ENCODE measurements at regions not wholly inside any gene's neighbourhood (a gene's known extent, or its start where the extent isn't known, plus 50 kb on each side); places are given as distances from the start of the nearest gene placed in this dataset.
A peak's percentile ranks its signal among the peaks of the same experiment; 100 is the strongest.

GRCh38 chr10:33126742-33127141 is 168.7 kb upstream of the ITGB1 start:
- Mint-ChIP-seq H3K36me3 (ENCODE audit: insufficient read depth in 2 of 2) (peaks cover 2 to 6% of the 10 kb centered on the region in 2 donors), H3K4me1 (ENCODE audit: low read depth) (peaks cover 73% of the 10 kb centered on the region), H3K27me3 (ENCODE audit: low read depth) (no peaks in the 10 kb centered on the region), H3K4me3 (peak overlapping the region; percentile 27 to 36), H3K9me3 (no peaks in the 10 kb centered on the region), H3K27ac (no peak overlapping the region)
- ATAC-seq (replicated peaks in 1 of 2) (peak; percentile 75 to 79), DNase-seq (peak; percentile 42 to 49)

- DNase-seq (no peak), ATAC-seq (replicated peaks in 1 of 2) (peak; percentile 66 to 73)
- no peaks in the 10 kb centered on the region for H3K9me3 Mint-ChIP-seq
- peaks cover 2 to 6% of the 10 kb centered on the region in 2 donors for H3K36me3 Mint-ChIP-seq (ENCODE audit: insufficient read depth in 2 of 2)
- peaks cover 75% of the 10 kb centered on the region for H3K4me1 Mint-ChIP-seq (ENCODE audit: low read depth)
- no peaks in the 10 kb centered on the region for H3K27me3 Mint-ChIP-seq (ENCODE audit: low read depth)
- H3K4me3 Mint-ChIP-seq = peak overlapping the region in 1 of 2 donors; percentile 64
- peak overlapping the region; percentile 68 for H3K27ac Mint-ChIP-seq
Measured at GRCh38 chr10:33125522-33126517, 167.8 kb upstream of the ITGB1 start.

- Mint-ChIP-seq H3K9me3 (no peaks in the 10 kb centered on the region), H3K4me3 (peak overlapping the region in 1 of 2 donors; percentile 17), H3K27ac (no peak overlapping the region), H3K4me1 (ENCODE audit: low read depth) (peaks cover 81% of the 10 kb centered on the region), H3K36me3 (ENCODE audit: insufficient read depth in 2 of 2) (peaks cover 2 to 6% of the 10 kb centered on the region in 2 donors), H3K27me3 (ENCODE audit: low read depth) (no peaks in the 10 kb centered on the region)
- ATAC-seq (replicated peaks in 1 of 2) (no peak), DNase-seq (no peak)
Measured at GRCh38 chr10:33125111-33125510, 167.1 kb upstream of the ITGB1 start.

GRCh38 chr10:33123680-33124079 is 165.7 kb upstream of the ITGB1 start:
- H3K27me3 Mint-ChIP-seq (ENCODE audit: low read depth) = no peaks in the 10 kb centered on the region
- H3K36me3 Mint-ChIP-seq (ENCODE audit: insufficient read depth in 2 of 2) = peaks cover under 1 to 4% of the 10 kb centered on the region in 2 donors
- DNase-seq (no peak), ATAC-seq (replicated peaks in 1 of 2) (no peak)
- no peak overlapping the region for H3K27ac Mint-ChIP-seq
- no peaks in the 10 kb centered on the region for H3K9me3 Mint-ChIP-seq
- no peak overlapping the region for H3K4me3 Mint-ChIP-seq
- H3K4me1 Mint-ChIP-seq (ENCODE audit: low read depth) = peaks cover 76% of the 10 kb centered on the region

GRCh38 chr10:33122014-33122809 is 164.2 kb upstream of the ITGB1 start:
- no peak for DNase-seq
- Mint-ChIP-seq H3K4me3 (no peak overlapping the region), H3K27ac (no peak overlapping the region), H3K9me3 (no peaks in the 10 kb centered on the region), H3K4me1 (ENCODE audit: low read depth) (peaks cover 74% of the 10 kb centered on the region), H3K36me3 (ENCODE audit: insufficient read depth in 2 of 2) (peaks cover 0 to 3% of the 10 kb centered on the region in 2 donors), H3K27me3 (ENCODE audit: low read depth) (no peaks in the 10 kb centered on the region)
- no peak for ATAC-seq (replicated peaks in 1 of 2)

- ATAC-seq (replicated peaks in 1 of 2) (peak; percentile 88 to 90), DNase-seq (no peak)
- H3K9me3 Mint-ChIP-seq = no peaks in the 10 kb centered on the region
- peak overlapping the region; percentile 15 for H3K27ac Mint-ChIP-seq
- no peaks in the 10 kb centered on the region for H3K27me3 Mint-ChIP-seq (ENCODE audit: low read depth)
- H3K36me3 Mint-ChIP-seq (ENCODE audit: insufficient read depth in 2 of 2) = no peaks in the 10 kb centered on the region
- peaks cover 74% of the 10 kb centered on the region for H3K4me1 Mint-ChIP-seq (ENCODE audit: low read depth)
- H3K4me3 Mint-ChIP-seq = peak overlapping the region; percentile 10 to 50
Measured at GRCh38 chr10:33120700-33121099, 162.7 kb upstream of the ITGB1 start.

- Mint-ChIP-seq H3K4me1 (ENCODE audit: low read depth) (peaks cover 74% of the 10 kb centered on the region), H3K4me3 (peak overlapping the region in 1 of 2 donors; percentile 9), H3K36me3 (ENCODE audit: insufficient read depth in 2 of 2) (no peaks in the 10 kb centered on the region), H3K9me3 (no peaks in the 10 kb centered on the region), H3K27me3 (ENCODE audit: low read depth) (no peaks in the 10 kb centered on the region), H3K27ac (peak overlapping the region; percentile 15)
- DNase-seq = no peak
- peak; percentile 34 to 50 for ATAC-seq (replicated peaks in 1 of 2)
Measured at GRCh38 chr10:33120275-33120674, 162.2 kb upstream of the ITGB1 start.

- Mint-ChIP-seq H3K4me3 (peak overlapping the region; percentile 56 to 61), H3K36me3 (ENCODE audit: insufficient read depth in 2 of 2) (peaks cover 0 to 3% of the 10 kb centered on the region in 2 donors), H3K9me3 (no peaks in the 10 kb centered on the region), H3K27me3 (ENCODE audit: low read depth) (peaks cover 12% of the 10 kb centered on the region), H3K27ac (peak overlapping the region; percentile 78), H3K4me1 (ENCODE audit: low read depth) (peaks cover 84% of the 10 kb centered on the region)
- ATAC-seq (replicated peaks in 1 of 2) = peak; percentile 15 to 26
- DNase-seq = peak; percentile 40 to 47
Measured at GRCh38 chr10:33117816-33118215, 159.8 kb upstream of the ITGB1 start.

- no peak for DNase-seq
- H3K27me3 Mint-ChIP-seq (ENCODE audit: low read depth) = peaks cover 12% of the 10 kb centered on the region
- H3K9me3 Mint-ChIP-seq = no peaks in the 10 kb centered on the region
- H3K36me3 Mint-ChIP-seq (ENCODE audit: insufficient read depth in 2 of 2) = peaks cover 0 to 3% of the 10 kb centered on the region in 2 donors
- peak overlapping the region; percentile 78 for H3K27ac Mint-ChIP-seq
- no peak for ATAC-seq (replicated peaks in 1 of 2)
- peak overlapping the region; percentile 56 to 61 for H3K4me3 Mint-ChIP-seq
- H3K4me1 Mint-ChIP-seq (ENCODE audit: low read depth) = peaks cover 80% of the 10 kb centered on the region
Measured at GRCh38 chr10:33117230-33117629, 159.2 kb upstream of the ITGB1 start.

- Mint-ChIP-seq H3K27me3 (ENCODE audit: low read depth) (peaks cover 12% of the 10 kb centered on the region), H3K9me3 (no peaks in the 10 kb centered on the region), H3K4me1 (ENCODE audit: low read depth) (peaks cover 77% of the 10 kb centered on the region), H3K36me3 (ENCODE audit: insufficient read depth in 2 of 2) (peaks cover 0 to 3% of the 10 kb centered on the region in 2 donors), H3K4me3 (peak overlapping the region; percentile 57 to 61), H3K27ac (peak overlapping the region; percentile 31)
- ATAC-seq (replicated peaks in 1 of 2) = peak; percentile 38 to 42
- no peak for DNase-seq
Measured at GRCh38 chr10:33115738-33116719, 158.0 kb upstream of the ITGB1 start.

- H3K36me3 Mint-ChIP-seq (ENCODE audit: insufficient read depth in 2 of 2) = peaks cover 0 to 3% of the 10 kb centered on the region in 2 donors
- H3K4me3 Mint-ChIP-seq = peak overlapping the region; percentile 23 to 64
- ATAC-seq (replicated peaks in 1 of 2) = no peak
- peak overlapping the region; percentile 18 for H3K27ac Mint-ChIP-seq
- no peaks in the 10 kb centered on the region for H3K9me3 Mint-ChIP-seq
- peaks cover 12% of the 10 kb centered on the region for H3K27me3 Mint-ChIP-seq (ENCODE audit: low read depth)
- no peak for DNase-seq
- peaks cover 78% of the 10 kb centered on the region for H3K4me1 Mint-ChIP-seq (ENCODE audit: low read depth)
Measured at GRCh38 chr10:33114451-33114952, 156.5 kb upstream of the ITGB1 start.

- Mint-ChIP-seq H3K4me3 (peak overlapping the region in 1 of 2 donors; percentile 64), H3K4me1 (ENCODE audit: low read depth) (peaks cover 81% of the 10 kb centered on the region), H3K9me3 (no peaks in the 10 kb centered on the region), H3K36me3 (ENCODE audit: insufficient read depth in 2 of 2) (peaks cover 0 to 3% of the 10 kb centered on the region in 2 donors), H3K27me3 (ENCODE audit: low read depth) (peaks cover 15% of the 10 kb centered on the region), H3K27ac (peak overlapping the region; percentile 51)
- ATAC-seq (replicated peaks in 1 of 2) (no peak), DNase-seq (no peak)
Measured at GRCh38 chr10:33113466-33113865, 155.4 kb upstream of the ITGB1 start.
